ENCODE measurements at regions not wholly inside any gene's neighbourhood (a gene's known extent, or its start where the extent isn't known, plus 50 kb on each side); places are given as distances from the start of the nearest gene placed in this dataset.

GRCh38 chr14:101289230-101289690 lies 272.0 kb upstream of the DIO3 start (continued):
- TF ChIP-seq UBTF (CRISPR knock-in tag; IDR thresholded peaks at IDR 0.05) (no peak), NFE2L2 (IDR thresholded peaks at IDR 0.05; ENCODE audit: low read length) (peak; percentile 50; the same call in 1 of the 2 replicates), ZBTB46 (CRISPR knock-in tag; IDR thresholded peaks at IDR 0.05; ENCODE audit: borderline replicate concordance) (no peak), GPBP1L1 (CRISPR knock-in tag; IDR thresholded peaks at IDR 0.05) (no peak), ZNF556 (CRISPR knock-in tag; IDR thresholded peaks at IDR 0.05; ENCODE audit: borderline replicate concordance) (no peak), ZBTB42 (CRISPR knock-in tag; IDR thresholded peaks at IDR 0.05) (0 out of 2 replicates have a peak, but pooled peaks have one; percentile 46), GRHL1 (CRISPR knock-in tag; conservative IDR thresholded peaks at IDR 0.05) (no peak), YEATS4 (CRISPR knock-in tag; IDR thresholded peaks at IDR 0.05; ENCODE audit: borderline replicate concordance) (peak; percentile 65), RORA (CRISPR knock-in tag; IDR thresholded peaks at IDR 0.05) (no peak), ZNF30 (CRISPR knock-in tag; IDR thresholded peaks at IDR 0.05) (no peak), ZNF841 (CRISPR knock-in tag; IDR thresholded peaks at IDR 0.05; ENCODE audit: borderline replicate concordance) (no peak), ZBTB49 (CRISPR knock-in tag; IDR thresholded peaks at IDR 0.05; ENCODE audit: borderline replicate concordance) (peak; percentile 23; the same call in 1 of the 2 replicates), IKZF1 (IDR thresholded peaks at IDR 0.05) (no peak), MLXIP (CRISPR knock-in tag; IDR thresholded peaks at IDR 0.05; ENCODE audit: borderline replicate concordance) (no peak), ZNF230 (CRISPR knock-in tag; IDR thresholded peaks at IDR 0.05) (peak; percentile 39; the same call in 1 of the 2 replicates), ZNF337 (CRISPR knock-in tag; IDR thresholded peaks at IDR 0.05; ENCODE audit: borderline replicate concordance, low read depth) (no peak)
